HG03103 (cell line): ENCODE measurements at regions not wholly inside any gene's neighbourhood (a gene's known extent, or its start where the extent isn't known, plus 50 kb on each side); places are given as distances from the start of the nearest gene placed in this dataset.

ENCODE experiments used
- ATAC-seq: cut with Tn5 transposase; IDR thresholded peaks from one replicate; pipeline ENCODE4 v1.9.1; 2021; ENCODE audit warnings: low read depth; ENCODE audit not compliant: unreplicated experiment

DNA sequence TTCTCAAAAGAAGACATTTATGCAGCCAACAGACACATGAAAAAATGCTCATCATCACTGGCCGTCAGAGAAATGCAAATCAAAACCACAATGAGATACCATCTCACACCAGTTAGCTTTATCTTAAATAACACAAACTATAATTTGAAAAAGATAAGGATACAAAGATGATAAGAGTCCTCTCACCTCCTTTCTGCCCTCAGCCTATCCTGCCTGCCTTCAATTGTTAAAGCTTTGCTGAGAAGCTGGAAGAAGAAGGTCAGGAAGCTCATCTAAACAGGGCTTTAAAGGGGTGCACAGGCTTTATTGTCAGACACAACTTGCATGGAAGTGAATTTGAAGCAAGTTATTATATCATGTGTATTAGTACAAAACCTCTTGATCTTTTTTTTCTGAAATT, 676.3 kb upstream of the GOT2 start:
- no peak for ATAC-seq

DNA sequence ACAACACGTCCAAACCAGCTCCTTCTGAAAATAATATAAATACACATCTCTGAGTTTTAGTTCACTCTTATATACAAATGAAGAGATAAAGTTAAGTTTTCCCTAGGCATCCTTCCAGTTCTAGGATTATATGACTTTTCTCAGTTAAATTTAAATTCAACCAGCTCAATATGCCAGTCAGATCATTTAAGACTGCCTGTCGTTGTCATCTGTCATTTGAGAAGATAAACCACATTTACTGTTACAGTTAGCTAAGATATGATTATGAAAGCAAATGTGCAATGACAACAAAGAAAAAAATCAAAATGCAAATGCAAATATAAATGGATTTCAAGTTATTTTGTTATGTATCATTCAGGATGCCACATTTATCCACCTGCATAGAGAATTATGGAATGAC, 671.7 kb upstream of the GOT2 start:
- ATAC-seq = no peak

DNA sequence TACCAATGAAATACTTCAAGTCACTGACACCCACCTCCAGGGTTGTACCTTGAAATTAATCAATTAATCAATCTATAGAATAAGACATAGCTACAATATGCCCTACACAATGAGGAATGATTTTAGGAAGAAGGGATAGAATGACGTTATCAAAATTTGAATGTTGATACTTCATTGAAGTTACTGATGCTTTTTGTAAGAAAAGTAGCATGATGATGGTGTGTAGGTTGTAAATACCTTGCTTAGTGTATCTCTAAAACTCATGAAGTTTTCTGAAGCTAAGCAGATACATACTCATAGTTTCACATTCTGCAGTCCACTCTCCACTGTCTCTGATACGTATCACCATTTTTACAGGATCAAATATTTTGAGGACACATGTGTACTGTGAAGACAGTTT, 670.4 kb upstream of the GOT2 start:
- ATAC-seq = no peak

DNA sequence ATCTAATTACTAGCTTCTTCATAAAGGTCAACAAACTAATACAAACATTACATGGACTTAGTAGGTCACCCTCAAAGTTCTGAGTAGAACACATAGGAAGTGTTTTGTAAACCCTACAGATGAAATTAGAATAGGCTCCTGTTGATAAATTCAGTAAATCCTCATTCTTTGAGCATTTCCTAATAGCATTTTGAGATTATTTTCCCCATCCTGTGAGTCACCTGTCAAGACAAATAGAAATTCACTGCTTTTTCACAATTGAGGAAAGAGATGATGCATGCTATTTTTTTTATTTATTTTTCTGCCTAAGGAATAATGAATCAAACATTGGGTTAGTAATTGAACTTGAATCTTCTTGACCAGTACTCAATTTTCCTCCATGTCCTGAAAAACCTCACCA, 666.7 kb upstream of the GOT2 start:
- ATAC-seq = no peak

DNA sequence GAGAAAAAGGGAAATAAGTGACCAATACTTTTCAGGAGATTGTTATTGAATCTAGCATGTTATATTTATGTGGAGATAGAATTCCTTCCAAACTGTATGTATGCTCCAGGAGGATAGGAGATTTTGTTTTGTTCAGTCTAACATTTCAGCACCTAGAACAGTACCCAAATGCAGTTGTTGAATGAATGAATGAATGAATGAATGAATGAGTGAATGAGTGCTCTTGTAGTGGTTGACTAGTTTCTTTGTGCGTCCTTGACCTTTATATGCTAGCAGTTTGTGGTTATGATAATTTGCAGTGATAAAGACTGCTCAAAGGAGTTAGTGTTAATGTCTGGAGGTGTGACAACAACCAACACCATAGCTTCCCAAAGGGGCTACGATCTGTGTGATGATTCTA, 663.5 kb upstream of the GOT2 start:
- ATAC-seq = no peak

DNA sequence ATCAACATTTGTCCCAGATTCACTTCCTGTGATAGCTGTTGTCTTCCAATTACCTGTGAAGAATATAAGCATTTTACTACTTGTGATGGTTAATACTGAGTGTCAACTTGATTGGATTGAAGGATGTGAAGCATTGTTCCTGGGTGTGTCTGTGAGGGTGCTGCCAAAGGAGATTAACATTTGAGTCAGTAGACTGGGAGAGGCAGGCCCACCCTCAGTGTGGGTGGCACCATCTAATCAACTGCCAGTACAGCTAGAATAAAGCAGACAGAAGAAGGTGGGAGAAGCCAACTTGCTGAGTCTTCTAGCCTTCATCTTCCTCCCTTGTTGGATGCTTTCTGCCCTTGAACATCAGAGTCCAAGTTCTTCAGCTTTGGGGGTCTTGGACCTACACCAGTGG, 660.4 kb upstream of the GOT2 start:
- no peak for ATAC-seq

DNA sequence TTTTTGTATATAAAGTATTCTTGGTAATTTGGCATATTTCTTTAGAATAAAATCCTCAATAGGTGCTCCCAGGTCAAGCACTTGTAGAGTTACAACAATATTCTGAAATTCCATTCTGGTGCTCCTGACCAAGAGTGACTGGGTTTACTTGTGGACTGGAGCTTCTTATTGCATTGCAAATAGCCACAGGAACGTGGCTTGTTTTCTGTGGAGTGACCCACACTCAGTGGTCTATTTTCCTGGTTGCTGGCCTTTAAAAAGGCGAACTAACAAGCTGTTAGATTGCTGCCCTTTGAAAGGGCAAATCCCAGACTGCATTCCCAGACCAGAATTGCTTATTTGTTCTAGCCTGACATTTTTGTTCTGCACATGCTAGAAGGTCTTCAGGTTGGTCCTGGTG, 658.8 kb upstream of the GOT2 start:
- ATAC-seq = no peak

DNA sequence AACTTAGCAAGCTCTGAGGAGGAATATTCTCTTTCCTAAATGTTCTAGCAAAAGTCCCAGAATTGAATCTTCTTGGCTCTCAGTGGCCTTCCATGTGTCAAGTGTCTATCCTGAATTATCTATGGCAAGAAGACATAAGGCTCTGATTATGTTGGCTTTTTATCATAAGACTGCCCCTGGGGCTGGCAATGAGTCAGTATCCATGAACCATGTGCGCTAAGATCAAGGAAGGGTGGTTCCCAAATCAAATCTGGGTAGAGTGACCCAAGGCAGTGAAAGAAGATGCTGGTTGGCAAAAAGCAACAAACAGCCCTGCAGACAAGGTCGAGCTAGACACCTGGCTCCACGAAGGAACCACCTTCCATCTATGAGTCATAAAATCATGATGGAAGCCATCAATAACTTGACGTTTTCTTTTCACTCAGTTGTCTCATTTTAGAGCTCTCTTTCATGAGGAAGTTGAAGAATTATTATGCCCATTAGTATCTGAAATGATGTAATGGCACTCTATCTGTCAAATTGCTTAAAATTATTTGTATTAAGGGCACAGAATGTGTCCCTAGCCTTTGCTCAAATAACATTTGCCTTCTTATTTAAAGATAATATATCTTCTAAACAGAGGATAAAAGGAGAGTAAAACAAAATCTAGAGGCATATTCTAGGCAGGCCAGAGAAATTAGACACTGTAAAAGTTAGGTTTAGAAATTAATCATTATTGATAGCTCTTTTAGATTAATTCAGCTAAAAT, 657.7 kb upstream of the GOT2 start:
- ATAC-seq = no peak

DNA sequence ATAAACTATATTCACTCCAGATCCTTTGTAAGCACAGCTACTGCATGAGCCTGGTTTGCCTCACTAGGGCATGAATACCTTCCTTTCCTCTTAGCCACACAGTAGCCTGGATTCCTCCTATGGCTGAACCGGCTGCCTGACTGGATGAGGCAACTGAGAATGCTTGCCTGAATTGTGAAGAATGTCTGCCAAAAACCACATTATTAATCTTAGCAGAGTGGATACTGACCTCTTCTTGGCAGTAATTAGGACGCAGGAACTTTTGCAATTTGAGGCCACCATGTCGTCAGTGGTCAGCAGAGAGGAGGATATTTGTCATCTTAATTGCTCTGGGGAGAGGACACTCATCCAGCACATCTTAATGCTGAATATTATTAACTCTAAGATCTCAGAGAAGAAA, 651.8 kb upstream of the GOT2 start:
- ATAC-seq = no peak

DNA sequence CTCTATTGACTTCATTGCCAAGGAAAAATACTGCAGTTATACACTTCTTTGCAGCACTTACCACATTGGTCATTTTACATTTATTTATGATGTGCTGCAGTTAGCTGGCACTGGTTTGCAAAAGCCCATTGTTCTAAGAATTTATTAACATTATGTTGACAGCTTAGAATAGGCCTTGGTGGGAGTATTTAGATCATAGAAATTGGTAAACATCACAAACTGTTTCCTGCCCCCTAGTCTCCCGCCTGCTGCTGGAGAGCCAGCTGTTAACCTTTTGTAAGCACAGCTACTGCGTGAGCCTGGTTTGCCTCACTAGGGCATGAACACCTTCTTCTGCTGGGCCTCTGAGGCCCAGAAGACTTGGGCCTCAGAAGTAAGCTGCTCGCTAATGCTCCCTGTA, 651.4 kb upstream of the GOT2 start:
- no peak for ATAC-seq

DNA sequence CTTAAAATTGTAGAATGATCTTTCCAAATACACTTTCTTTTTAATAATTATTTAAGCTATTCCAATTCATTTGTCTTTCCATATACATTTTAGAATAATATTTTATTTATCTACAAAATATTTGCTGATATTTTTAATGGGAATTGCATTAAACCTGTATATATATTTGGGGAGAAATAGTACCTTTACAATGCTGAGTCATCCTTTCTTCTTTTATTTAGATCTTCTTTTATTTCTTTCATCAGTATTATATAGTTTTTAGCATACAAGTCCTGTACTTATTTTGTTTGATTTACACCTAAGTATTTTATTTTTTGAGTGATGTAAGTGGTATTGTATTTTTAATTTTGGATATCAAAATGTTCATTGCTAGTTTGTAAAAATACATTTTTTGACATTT, 639.5 kb upstream of the GOT2 start:
- no peak for ATAC-seq

DNA sequence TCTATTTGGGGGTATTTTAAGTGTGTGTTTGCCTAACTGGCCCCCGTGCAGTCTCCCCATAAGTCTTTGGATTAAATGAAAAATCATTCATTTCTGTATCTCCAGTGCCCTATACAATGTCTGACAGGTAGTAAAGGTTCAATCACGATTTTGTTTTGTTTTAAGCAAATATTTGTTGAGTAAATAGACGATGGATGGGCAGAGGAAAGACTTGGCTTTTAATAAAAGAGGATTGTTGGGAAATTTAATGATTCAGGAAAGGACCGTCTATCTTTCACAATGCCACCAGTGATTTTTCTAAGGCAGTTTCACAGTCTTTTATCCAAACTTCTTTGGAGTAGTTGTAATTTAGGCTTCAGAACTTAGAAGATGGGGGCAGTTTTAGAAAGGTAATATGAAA, 636.6 kb upstream of the GOT2 start:
- no peak for ATAC-seq

DNA sequence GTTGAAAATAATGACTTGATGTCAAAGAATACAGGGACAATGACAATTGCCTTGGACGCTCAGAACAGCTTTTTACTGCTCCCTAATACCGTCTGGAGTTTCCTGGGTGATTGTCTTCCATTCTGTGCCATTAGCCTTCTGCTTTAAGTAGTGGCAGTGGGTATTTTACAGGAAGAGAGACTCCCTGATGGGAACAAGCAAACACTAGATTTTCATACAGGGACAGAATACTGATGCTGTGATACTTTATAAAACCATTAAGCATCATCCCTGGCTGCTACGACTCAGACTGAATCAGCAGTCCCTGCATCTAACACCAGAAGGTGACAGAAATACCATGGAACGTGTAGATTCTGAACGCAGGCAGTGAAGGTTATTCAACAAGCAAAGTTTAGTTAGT, 635.4 kb upstream of the GOT2 start:
- ATAC-seq = no peak

DNA sequence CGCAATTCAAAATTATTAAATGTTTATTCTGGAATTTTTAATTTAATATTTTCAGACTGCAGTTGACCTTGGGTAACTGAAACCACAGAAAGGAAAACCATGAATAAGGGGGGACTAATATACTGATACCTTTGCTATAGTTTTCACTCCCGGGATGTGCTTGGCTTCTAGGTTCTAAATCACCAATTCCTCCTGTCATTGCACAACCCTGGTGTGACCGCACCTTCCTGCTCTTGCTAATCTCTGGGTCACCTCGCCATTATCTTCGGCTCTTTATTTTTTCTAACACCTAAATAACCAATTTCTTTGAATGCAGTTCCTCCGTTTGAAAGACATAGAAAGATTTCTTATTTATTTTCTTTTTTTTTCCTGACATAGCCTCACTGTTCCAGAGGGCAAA, 634.5 kb upstream of the GOT2 start:
- ATAC-seq = no peak

DNA sequence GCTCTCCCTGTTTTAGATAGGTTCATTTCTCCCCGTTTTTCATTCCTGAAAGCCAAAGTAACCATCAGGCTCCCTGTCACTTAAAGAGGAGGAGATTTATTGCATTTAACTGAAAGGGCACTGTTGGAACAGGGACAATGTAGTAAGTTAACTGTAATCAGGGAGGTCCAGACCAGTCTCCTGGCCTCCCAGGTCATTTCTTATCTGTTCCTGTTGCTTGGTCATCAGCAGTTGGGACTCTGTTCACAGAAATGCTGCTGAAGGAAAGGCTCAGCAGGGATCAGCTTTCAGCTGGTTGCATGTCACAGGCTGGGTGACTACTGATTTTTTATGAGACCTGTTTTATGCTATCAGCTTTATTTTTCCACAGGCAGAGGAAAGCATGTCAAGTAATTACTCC, 622.6 kb upstream of the GOT2 start:
- ATAC-seq = no peak

DNA sequence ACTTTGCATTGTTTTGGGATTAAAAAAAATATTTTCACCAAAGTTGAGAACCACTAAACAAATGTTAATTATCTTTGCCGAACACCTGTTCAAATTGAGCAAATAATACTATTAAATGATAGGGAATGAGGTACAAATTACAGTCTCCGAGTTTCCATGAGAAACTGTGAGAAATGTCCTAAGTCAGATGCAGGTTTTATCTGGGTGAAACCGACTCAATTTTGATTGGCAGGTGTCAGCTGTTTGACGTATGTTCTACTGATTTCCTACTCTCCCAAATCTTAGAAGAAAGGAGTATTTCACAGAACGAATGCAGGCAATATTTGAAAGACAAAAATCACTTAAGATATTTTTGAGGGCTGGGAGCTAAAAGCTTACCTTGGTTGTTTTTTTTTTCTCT, 622.0 kb upstream of the GOT2 start:
- ATAC-seq = no peak

DNA sequence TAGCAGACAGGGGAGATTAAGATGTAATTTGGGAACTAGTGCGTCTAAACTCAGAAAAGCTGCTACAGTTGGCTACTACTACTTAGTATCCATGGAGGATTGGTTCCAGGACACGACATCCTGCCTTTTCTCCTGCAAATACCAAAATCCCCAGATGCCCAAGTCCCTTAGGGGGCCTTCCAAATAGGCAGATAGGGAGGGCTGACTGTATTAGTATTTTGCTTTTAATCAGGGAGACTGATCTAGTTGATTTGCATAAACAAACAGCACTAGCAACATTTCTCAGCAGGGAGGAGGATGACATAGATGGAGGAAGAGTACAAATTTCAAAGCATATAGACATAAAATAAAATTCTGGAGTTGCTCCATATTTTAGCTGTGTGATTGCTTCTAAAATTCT, 621.6 kb upstream of the GOT2 start:
- ATAC-seq = no peak

DNA sequence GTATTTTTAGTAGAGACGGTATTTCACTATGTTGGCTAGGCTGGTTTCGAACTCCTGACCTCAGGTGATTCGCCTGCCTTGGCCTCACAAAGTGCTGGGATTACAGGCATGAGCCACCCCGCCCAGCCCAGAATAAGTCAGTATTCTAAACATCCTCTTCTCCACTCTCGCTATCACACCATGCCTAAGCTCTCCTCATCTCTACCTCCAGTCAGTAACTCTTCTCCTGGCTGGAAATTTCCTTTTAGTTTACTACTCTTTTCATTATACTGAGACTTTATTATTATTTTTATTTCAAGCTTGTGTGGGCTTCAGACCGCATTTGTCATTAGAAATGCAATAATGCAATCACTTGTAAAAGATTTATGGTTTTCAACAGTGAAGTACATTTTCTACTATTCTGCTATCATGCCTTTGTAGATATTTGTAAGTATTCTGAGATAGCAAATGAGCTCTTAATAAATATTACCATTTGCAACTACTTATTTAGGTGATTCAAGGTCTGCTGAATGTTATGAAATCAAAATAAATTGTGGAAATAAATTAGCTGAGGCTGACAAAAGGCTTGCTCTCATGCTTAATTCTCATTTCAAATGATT, 617.3 kb upstream of the GOT2 start:
- no peak for ATAC-seq

DNA sequence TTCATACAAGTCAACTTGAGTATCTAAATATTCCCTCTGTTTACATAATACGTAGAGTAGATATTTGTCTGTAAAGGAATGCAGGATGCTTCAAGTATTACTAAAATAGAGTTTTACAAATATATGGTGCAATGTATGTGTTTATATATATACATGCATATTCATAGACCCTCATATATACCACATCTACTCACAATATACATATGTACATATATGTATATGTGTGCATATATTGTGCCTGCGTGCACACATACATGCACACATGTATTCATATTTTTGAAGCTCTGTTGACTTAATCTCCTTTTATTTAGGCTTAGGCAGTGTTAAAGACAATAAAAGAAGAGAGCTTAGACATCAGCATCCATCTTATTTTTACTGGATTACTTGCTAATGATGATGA, 616.6 kb upstream of the GOT2 start:
- ATAC-seq = no peak

DNA sequence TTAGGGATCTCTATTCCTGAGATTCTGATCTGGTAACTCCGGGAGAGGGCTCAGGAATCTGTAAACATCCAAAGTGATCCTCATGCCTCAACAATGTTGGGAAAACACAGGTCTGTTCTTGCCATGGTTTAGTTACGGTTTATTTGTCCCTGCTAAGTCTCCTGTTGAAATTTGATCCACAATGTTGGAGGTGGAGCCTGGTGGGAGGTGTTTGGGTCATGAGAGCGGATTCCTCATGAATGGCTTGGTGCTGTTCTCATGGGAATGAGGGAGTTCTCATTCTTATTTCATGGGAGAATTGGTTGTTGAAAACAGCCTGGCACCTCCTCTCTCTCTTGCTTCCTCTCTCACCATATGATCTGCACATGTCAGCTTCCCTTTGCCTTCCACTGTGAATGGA, 608.6 kb upstream of the GOT2 start:
- no peak for ATAC-seq

DNA sequence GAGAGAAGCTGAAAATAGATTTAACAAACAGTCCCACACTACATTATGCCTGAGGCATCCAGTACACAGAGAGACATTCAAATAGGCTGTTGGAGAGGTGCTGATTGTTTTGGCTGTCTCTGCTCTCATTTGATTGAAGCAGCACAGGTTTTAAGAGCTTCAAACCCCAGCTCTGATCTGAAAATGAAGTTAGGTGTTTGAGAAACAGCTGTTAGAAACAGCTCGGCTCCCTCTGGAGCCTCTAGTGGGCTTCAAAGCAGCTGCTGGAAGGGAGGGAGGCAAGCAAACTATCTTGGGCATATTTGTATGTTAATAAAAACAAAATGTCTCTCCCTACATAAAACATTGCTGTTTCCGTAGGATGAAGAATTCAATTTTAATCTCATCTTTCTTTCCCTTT, 607.3 kb upstream of the GOT2 start:
- ATAC-seq = no peak

DNA sequence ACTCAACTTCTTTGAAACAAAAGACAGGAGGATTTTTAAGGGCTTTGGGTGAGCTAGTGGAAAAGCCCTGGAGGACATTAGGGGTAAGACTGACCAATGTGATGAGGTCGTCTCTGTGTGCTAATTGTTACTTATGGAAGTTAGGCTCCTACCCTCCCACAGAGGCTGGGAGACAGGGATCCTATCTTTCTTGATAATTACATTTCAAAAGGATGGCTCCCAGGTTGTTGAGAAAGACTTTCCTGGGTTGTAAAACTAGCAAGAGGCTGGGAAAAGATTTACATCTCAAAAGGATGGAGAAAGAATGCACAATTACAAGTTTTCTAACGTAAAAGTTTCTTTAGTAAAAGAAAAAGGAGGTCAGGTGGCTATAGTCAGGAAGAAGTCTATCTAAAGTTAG, 605.8 kb upstream of the GOT2 start:
- no peak for ATAC-seq
